ENCODE measurements at regions not wholly inside any gene's neighbourhood (a gene's known extent, or its start where the extent isn't known, plus 50 kb on each side); places are given as distances from the start of the nearest gene placed in this dataset.
"Not testable (repeated sequence)": the region's sequence is repeated elsewhere in the genome, so short reads cannot be mapped to it uniquely, and the experiment has no call there.

- DNase-seq: no peak
Measured at GRCh38 chr16:73430138-73430537, 382.2 kb upstream of the ZFHX3 start.

DNA sequence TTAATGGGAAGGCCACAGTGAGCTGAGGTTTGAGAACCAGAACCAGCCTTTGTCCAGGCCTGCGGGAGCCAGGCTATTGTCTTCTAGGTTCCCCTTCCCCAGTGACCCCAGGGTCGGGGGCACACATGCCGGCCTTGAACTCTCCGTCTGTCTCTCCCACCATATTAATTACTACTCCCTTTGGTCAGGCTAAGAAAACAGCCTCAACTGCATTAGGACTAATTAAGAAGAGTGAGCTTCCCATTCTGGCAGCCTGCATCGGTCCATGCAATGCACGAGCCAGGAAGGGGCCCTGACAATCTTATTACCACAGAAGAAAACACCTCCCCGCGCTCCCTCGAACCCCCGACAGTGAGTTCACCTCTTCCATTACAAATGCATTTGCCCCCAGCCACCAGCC lies 380.2 kb upstream of the ZFHX3 start:
- no peak for DNase-seq

GRCh38 chr16:73427164-73427563 lies 379.2 kb upstream of the ZFHX3 start:
- no peak for DNase-seq

GRCh38 chr16:73426433-73427160 lies 378.7 kb upstream of the ZFHX3 start:
- DNase-seq: no peak

DNA sequence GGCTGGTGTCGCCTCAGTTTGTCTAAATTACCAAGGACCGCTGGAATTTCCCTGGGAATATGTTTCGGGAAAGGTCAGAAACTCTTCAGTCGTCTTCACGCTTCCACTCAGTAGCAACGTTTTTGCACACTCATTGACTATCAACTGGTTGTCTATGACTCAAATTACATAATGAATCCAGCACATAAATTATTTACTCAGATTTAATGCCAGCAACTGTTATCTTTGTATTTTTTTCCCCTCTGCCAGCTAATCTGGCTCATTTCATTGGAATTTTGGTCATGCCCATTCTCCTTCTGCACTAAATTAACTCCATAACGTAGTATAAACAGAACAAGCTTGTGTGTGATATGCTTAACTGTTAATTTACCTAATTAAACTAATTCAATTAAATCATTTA lies 372.7 kb upstream of the ZFHX3 start:
- no peak for DNase-seq

- no peak for DNase-seq
Measured at GRCh38 chr16:73420244-73420643, 372.3 kb upstream of the ZFHX3 start.

DNA sequence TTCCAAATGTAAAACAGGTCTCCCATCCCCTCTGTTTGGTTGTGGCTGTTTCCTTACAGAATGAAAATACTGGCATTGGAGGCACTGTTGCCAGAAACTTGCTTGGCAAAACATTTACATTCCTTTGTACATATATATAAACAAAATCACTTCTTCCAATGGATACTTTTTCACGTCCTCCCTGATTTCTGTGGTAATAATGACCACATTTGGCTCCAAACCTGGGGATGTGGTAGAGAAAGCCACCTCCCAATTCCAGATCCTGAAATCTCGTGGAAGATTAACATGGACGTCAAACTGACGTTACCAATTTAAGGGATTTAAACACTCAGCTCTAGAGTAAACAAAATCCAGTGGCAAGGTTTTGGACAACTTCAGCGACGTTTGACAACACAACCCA lies 370.8 kb upstream of the ZFHX3 start:
- DNase-seq: no peak

- no peak for DNase-seq
Measured at GRCh38 chr16:73418051-73418450, 370.1 kb upstream of the ZFHX3 start.

GRCh38 chr16:73415286-73415685 lies 367.4 kb upstream of the ZFHX3 start:
- no peak for DNase-seq

DNA sequence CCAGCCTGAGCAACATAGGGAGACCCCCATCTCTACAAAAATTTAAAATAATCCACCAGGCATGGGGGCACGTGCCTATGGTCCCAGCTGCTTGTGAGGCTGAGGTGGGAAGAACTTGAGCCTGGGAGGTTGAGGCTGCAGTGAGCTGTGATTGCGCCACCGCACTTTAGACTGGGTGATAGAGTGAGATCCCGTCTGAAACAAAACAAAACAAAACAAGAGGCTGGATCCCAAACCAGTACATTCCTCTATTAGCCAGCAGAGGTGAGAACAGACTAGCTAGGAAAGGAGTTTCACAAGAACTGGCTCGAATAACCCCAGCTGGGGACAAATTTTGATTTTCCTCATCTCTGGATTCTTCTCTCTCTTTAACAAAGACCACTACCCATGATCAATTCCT lies 366.7 kb upstream of the ZFHX3 start:
- no peak for DNase-seq

GRCh38 chr16:73413830-73414190 lies 365.9 kb upstream of the ZFHX3 start:
- no peak for DNase-seq

- no peak for DNase-seq
Measured at GRCh38 chr16:73413091-73413829, 365.3 kb upstream of the ZFHX3 start.

GRCh38 chr16:73412416-73412815 lies 364.5 kb upstream of the ZFHX3 start:
- DNase-seq: no peak

- DNase-seq: no peak
Measured at GRCh38 chr16:73408716-73409115, 360.8 kb upstream of the ZFHX3 start.

GRCh38 chr16:73408311-73408710 lies 360.4 kb upstream of the ZFHX3 start:
- no peak for DNase-seq

GRCh38 chr16:73405851-73406250 lies 357.9 kb upstream of the ZFHX3 start:
- DNase-seq: no peak

DNA sequence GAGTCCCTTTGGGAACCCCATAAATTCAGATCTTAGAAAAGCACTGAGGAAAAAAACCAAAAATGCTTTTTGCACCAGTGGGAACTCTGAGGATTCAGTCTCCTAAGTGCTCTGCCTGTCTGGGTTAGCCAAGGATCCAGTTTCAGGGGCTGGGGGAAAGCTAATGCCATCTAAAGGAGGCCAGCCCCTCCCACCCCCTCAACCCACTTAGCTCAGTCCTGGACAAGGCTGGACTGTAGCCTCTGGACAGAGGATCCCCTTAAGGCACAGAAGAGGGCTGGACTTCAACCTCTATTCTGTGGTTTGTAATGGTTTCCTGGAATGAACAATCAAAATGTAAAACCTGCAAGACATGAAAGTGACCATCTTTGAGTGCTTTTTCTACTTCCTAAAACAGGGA lies 356.1 kb upstream of the ZFHX3 start:
- no peak for DNase-seq

DNA sequence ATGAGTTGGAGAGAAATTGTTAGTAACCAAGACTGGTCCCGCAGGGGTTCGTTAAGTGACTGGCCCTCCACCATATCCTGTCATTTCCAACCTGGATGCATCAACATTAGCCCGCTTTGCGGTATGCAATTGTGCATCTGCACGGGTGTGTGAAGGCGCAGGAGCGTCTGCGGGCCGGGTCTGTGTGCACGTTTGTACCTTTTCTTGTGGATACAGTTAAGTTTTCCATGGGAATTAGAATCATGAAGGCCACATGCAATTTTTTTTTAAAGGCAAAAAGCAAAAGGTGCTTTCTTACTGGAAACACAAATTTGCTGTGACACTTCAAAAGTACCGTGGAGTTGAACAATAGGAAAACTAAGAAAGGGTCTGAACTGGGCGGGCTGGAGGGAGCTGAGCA lies 355.4 kb upstream of the ZFHX3 start:
- no peak for DNase-seq

DNA sequence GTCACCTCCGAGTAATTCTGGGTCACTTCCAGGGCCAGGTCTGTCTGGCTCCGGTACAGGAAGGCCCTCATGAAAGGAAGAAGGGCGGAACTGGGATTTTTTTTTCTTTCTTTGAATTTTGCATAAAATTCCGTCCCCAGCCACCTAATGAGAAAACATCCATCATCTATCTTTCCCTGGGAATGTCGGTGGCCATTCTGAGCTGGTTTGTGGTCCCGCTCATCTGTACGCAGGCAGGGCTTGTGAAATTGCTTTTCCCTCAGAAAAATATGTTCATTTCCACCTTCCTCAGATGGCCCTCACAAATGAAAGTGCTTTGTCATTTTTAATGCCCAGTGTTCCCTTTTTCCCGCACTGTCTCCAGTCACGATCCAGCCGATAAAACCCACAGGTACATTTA lies 353.0 kb upstream of the ZFHX3 start:
- DNase-seq: no peak

DNA sequence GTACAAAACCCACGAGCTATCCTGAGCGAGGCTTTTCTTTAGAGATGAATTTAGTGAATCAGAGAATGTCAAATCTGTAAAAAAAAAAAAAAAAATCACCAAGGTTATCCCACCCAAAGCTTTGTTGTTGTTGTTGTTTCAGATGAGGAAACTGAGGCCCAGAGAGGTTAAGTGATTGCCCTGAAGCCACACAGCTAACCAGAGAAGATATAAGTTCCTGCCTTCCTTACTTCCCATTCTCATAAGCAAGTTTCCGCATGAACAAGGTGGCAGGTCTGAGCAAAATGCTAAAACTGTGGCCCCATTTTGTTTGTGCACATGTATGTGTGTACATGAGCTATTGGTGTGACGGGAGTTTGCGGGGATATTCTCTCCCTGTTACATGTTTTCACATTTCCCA lies 352.1 kb upstream of the ZFHX3 start:
- no peak for DNase-seq

- DNase-seq: no peak
Measured at GRCh38 chr16:73399486-73399885, 351.6 kb upstream of the ZFHX3 start.

DNA sequence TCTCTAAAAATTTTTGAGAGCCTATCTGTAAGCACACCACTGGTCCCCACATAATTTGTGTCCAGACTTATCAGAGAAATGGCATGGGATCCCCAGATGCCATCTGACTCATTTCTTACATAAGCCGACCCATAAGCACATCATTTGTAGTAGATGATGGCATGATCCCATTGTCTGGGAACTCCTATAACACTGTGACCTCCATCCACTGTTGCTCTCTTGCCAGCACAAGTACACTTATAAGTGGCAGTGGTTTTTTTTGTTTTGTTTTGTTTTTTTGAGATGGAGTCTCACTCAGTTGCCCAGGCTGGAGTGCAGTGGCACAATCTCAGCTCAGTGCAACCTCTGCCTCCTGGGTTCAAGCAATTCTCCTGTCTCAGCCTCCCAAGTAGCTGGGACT lies 350.7 kb upstream of the ZFHX3 start:
- DNase-seq: not testable (repeated sequence)

DNA sequence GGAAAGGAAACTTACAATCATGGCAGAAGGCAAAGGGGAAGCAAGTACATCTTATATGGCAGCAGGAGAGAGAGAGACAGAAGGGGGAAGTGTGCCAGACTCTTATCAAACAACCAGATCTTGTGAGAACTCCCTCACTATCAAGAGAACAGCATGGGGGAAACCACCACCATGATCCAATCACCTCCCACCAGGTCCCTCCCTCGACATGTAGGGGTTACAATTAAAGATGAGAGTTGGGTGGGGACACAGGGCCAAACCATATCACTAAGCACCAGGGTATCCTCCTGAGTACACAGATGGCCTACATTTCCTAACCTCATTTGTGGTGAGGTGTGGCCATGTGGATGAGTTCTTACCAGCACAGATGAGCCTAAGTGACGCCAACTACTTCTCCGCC lies 348.6 kb upstream of the ZFHX3 start:
- no peak for DNase-seq

- no peak for DNase-seq
Measured at GRCh38 chr16:73390936-73391335, 343.0 kb upstream of the ZFHX3 start.

GRCh38 chr16:73390491-73390890 lies 342.6 kb upstream of the ZFHX3 start:
- DNase-seq: no peak

Data from NCI-H345 (cell line).